Stimulated activated CD4-positive, alpha-beta T cell treated with anti-CD3 and anti-CD28 coated beads, Interleukin-4, amount 100 ng/mL, for 24 hours (primary cell): ENCODE measurements at regions not wholly inside any gene's neighbourhood (a gene's known extent, or its start where the extent isn't known, plus 50 kb on each side); places are given as distances from the start of the nearest gene placed in this dataset.
A peak's percentile ranks its signal among the peaks of the same experiment; 100 is the strongest.
"Not testable (repeated sequence)": the region's sequence is repeated elsewhere in the genome, so short reads cannot be mapped to it uniquely, and the experiment has no call there.

Source experiments
- DNase-seq: peaks from one replicate; pipeline ENCODE4 v3.0.0-alpha.2; 2020

DNA sequence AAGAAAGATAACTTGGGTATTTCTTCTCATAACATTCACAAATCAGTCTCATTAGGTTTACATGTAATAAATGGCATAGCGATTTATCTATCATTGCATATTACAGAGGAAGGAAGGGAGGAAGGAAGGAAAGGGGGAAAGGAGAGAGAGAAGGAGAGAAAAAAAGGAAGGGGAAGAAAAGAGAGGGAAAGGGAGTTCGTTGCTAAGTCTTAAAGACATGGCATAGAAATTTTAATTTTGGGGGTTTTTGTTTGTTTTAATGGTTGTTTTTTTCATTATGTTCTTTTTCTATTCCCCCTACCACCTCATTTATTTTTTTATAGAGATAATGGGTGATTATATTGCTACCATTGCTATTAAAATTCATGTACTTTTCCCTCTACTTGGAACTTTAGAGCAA, 604.3 kb downstream of the IPMK start:
- no peak for DNase-seq

DNA sequence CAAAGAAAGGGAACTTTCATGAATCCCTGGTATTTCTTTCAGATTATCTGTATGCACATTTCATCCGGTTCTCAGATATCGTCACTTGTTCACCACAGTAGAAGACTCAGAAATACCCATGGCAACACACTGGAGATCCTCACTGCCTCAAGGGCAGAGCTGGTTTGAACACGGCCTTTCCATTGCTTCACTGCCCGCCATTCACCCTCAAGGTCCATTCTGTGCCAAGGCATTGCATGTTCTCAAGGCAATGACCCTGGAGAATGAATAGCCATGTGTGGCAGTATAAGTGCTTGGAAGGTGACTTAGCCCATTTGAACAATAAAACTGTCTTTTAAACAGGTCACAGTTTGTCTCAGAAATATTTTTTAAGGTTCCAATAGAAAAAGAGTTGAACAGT, 606.5 kb downstream of the IPMK start:
- DNase-seq = no peak

DNA sequence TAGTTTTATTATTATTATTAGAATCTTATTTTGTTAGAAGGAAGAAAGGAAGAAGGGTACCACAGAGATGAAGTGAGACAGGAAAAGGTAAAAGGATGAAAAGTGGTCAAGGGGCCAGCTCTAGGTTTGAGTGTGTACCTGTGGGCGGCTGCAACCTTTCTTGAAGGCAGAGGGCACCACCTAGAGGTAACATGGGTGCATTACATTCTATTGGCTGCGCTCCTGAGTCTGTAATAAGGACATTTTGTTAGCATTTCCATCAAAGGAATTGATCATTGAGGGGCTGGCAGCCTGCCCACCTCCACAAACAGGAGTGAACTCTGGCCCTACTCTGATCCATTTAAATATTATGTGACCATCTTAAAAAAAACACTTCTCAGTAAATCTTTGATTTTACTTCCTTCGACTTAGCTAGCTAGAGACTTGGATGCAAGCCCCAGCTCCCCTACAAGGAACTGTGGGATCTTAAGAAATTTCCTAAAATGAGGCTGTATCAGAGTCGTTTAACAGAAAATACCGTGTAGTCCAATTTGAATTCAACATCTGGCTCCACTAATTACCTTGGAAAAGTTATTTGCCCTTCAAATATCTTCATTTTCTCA, 610.4 kb downstream of the IPMK start:
- DNase-seq = peak; percentile 4

DNA sequence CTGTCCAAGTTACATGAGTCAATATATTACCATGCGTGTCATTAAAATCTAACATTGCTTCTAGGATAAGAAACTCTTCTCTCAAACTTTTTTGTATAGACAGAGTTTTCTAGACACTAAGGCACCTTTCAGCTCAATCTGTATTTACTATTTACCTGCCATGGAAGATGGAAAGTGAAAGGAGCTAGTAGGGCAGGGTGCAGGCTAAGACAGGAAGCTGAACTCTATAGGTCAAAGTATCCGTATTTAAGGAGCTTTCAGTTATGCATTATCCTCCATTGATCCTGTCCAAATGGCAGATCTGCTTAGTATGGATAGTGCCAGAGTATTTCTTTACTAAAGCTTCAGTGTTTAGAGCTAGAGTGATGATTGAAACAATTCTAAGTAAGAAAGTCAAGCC, 612.8 kb downstream of the IPMK start:
- DNase-seq = no peak

DNA sequence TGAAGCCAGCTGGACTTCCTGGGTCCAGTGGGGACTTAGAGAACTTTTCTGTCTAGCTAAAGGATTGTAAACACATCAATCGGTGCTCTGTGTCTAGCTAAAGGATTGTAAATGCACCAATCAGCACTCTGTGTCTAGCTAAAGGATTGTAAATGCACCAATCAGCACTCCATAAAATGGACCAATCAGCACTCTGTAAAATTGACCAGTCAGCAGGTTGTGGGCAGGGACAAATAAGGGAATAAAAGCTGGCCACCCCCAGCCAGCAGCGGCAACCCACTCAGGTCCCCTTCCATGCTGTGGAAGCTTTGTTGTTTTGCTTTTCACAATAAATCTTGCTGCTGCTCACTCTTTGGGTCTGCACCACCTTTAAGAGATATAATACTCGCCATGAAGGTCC, 622.6 kb downstream of the IPMK start:
- not testable (repeated sequence) for DNase-seq

DNA sequence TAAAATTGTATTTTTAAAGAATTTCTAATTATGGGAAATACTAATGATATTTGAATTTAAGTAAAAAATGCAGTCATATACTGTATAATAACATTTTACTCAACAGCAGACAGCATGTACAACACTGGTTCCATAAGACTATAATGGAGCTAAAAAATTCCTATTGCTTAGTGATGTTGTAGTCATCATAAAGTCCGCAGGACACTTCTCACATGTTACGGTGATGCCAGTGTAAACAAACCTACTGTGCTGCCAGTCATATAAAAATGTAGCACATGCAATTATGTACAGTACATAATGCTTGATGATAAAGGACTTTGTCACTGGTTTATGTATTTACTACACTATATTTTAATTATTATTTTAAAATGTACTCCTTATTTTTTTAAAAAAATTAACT, 629.3 kb downstream of the IPMK start:
- DNase-seq = no peak

DNA sequence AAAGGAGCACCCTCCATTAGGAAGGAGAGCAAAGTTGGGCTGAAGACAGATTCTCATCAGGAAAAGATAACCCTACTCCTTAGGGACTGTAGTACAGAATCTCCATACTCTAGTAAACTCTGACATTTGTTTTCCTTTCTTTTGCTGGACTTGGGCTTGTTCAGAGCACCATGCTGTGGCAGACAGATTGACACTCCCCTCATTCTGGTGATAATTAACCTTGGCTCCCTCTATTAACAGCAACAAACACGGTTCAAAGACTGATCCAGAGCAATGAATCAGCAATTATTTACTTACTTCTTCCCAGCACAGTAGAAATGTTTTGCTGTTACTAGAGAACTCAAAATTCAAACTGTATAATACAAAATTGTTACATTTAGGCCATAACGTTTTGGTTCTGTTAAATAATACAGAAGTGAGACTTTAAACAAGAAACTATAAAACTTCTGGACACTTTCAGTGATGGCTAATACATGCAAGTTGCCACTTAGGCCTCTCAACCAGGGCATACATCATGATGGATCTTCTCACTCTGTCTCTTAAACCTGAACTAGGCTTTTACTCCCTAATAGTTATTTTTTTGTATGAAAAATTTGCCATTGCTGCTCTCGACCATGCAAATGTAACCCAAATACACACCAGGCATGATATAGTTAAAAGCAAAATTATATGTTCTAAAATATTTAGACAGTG, 639.0 kb downstream of the IPMK start:
- no peak for DNase-seq

DNA sequence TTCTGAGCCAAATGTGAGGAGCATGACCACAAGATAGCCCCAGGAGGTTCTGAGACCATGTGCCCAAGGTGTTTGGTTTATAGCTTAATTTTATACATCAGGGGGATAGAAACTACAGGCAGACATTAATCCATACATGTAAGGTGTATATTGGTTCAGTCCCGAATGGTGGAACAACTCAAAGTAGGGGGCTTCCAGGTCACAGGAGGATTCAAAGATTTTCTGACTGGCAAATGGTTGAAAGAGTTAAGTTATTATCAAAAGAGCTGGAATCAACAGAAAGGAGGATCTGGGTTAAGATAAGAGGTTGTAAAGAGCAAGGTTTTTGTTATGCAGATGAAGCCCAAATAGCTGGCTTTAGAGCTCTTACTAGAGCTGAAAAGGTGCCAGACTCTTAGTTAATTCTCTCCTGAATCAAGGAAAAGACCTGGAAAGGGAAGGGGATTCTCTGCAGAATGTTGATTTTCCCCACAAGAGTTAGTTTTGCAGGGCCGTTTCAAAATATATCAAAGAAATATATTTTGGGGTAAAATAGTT, 640.0 kb downstream of the IPMK start:
- no peak for DNase-seq

DNA sequence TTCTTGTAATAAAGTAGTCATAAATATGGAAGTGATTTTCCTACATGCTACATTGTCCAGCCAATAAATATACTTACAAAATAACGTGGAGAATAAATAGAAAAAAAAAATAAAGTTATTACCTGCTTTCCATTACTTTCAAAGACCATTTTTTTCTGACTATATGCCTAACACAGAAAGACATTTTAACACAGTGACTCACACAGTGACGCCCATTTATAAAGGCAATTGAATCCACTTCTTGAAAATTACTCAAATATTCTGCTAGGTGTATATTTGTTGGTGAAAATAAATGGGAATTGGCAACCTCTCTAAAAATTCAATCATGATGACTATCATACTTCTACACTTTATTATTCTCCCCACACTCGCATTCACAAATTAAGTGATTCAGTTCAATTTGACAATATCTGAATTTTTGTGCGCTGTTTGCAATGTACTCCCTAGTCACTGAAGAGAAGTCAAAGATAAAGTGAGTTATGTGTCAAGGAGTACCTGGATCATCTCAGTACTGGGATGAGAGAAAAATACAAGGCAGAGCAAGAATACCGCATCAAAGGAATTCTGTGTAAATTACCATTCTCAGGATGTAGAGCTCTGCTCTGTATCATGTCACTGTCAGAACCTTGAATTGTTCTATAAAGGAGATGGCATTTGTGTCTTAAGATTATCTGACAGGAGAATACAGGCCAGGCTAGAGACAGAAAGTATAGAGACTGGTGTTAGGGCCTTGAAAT, 642.7 kb downstream of the IPMK start:
- DNase-seq = no peak

DNA sequence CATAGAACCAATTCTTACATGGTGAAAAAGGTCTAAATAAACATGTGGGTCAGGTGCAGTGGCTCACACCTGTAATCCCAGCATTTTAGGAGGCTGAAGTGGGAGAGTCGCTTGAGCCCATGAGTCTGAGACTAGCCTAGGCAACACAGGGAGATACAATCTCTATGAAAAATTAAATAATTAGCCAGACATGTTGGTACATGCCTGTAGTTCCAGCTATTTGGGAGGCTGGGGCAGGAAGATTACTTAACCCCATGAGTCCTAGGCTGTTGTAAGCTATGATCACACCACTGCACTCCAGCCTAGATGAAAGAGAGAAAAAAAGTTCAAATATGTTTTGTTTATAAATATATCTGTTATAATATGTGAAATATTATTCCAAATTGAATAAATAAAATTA, 643.6 kb downstream of the IPMK start:
- DNase-seq = no peak

DNA sequence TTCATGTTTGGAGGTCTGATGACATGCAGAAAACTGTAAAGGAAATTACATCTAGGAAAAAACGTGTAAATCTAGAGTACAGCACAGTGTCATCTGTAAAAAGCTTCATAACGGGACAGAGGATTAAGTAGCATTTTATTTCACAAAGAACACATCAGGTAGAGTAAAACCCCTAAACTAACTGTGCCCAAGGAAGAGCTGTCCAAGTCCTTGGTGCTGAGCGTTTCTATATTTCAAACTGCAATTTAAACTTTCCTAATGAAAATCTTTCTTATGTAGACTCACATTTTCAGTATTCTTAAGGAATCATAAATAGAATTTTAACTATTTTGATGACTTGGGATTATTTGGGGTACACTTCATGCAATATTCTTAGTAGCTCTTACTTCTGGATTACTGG, 646.2 kb downstream of the IPMK start:
- DNase-seq = no peak

DNA sequence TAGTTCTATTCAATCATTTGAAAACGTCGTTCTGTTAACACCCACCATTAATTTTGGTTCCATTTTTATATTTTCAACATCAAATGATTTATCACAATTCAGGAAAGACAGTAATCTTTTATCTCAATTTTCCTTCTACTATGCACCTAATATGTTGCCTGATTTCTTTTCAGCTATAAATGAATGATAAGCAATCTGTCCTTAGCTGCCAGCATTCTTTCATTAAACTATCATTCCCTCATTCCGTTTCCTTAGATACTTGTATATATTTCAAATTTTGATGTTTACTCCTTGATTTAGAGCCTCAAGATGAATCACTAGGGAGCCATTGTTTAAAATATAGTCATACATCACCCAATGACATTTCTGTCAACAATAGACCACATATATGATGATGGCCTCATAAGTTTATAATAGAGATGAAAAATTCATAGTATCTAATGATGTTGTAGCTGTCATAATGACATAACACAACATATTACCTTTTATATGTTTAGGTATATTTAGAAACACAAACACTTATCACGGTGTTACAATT, 661.7 kb downstream of the IPMK start:
- DNase-seq = no peak

DNA sequence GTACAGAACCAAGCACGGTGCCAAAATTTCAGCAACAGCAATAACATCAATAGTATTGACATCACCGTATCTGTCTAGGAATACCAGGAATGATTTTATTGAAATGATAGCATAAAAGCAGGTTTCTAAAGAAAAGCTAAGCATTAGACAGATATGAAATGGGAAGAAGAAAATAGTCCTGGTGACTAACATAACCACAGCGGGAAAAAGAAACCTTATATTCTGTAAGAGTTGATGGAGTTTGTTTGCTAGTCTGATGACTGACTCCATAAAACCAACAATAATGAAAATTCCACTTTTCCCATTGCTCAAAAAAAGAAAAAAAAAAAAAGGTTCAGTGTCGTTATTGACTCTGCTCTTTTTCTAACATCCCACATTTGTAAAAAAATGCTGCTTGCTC, 668.3 kb downstream of the IPMK start:
- DNase-seq = no peak

DNA sequence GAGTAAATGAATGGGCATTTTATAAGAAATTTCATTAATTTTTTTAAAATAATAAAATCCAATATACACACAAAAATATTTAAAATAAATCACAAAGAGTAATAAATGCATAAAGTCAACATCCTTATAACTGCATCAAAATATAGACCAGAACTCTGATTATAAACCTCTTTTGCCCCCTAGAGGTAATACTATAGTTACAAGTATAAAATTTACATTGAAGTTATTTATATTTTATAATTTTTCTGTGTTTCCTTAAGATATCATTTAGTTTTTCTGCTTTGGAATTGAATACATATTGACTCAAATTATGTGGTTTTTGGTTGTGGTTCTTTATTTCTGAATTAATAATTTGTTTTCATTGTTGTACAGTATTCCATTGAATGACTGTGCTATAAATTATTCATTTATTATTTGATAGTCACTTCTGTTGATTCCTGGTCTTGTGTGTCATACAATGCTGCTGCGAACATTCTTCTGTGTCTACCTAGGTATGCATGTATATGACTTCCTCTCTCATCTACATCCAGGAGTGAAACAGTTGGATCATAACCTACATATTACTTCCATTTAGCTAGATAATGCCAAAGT, 673.6 kb downstream of the IPMK start:
- no peak for DNase-seq

DNA sequence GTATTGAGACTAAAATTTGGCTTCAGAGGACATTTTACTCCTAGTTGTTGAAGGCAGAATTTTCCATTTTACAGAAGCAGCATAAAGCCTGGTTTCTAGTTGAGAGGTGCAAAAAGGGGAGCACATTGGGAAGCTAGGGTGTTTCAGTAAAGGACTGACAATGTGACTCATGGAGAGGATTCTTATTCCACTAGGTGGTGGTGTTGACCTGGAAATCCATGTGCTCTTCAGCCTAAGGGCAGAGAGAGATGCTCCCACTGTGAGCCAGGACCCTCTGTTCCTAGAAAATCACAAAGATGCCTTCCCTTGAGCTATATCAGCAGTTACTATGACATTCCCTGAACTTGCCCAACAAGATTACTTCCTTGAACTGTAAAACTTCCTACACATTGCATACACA, 687.8 kb downstream of the IPMK start:
- DNase-seq = no peak

DNA sequence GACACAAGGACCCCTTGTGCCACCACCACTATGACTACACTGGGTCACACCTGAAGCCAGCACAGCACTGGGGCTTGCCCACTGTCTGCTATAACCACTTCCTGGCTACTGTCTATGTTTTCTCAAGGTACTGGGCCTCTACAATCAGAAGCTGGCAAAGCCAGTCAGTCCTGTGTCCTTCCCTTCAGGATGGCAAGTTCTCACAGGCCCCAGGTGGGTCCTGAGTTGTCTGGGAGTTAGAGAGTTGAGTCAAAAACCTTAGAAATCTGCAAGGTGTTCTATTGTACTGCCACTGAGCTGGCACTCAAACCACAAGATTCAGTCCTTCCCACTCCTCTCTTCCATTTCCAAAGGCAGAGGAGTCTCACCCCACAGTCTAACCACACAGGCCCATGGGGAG, 705.5 kb downstream of the IPMK start:
- DNase-seq = no peak

DNA sequence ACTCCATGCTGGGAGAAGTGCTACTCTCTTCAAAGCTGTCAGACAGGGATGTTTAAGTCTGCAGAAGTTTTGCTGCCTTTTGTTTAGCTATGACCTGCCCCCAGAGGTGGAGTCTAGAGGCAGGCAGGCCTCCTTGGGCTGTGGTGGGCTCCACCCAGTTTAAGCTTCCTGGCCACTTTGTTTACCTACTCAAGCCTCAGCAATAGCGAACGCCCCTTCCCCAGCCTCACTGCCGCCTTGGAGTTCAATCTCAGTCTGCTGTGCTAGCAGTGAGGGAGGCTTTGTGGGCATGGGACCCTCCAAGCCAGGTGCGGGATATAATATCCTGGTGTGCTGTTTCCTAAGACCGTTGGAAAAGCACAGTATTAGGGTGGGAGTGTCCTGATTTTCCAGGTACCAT, 715.9 kb downstream of the IPMK start:
- not testable (repeated sequence) for DNase-seq

DNA sequence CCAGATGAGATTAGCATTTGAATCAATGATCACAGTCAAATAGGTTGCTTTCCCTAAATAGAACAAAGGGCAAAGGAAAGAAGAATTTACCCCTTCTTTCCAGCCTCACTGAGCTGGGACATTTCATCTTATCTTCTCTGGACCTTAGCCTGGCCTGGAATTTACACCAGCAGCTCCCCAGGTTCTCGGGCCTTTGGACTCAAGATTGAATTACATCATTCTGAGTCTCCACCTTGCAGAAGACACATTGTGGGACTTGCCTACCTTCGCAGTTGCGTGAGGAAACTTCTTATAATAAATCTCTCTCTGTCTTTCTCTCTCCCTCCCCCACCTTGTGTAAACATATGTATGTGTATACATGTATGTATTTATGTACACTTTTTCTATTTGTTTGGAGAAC, 732.4 kb downstream of the IPMK start:
- no peak for DNase-seq

DNA sequence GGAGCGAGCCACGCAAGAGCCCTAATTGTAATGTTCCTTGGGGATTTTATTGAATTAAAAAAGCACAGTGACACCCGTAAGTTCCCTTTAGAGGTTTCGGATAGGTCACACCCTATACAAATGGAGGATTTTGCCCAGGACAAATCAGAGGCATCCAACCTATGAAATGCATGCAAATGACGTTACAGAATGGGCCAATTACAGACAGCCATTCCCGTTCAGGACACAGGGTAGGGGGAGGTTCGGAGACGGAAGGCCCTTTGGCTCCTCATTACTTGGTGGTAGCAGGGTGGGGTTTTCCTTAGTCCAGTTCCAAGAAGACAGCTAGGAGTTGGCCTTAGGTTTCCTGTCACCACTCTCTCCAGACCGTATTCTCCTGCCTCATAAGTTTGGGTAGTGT, 754.1 kb downstream of the IPMK start:
- DNase-seq = no peak

DNA sequence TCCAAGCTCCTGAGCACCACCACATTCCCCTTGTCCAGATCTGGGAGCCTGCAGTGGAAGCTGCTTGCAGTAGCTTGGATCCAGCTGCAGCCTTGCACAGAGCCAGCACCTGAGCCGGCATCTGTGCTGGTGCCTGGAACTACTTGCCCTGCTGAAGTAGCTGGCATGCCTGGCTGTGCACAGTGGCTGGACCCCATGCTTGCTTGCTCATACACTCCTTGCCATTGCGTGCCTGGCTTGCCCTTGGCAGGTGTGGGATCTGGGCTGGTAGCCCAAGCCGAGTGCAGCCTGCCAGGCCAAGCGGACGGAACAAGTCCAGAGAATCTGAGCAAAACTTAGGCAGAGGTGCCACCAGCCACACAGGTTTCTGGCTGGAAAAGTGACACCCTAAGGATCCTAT, 759.9 kb downstream of the IPMK start:
- DNase-seq = no peak

DNA sequence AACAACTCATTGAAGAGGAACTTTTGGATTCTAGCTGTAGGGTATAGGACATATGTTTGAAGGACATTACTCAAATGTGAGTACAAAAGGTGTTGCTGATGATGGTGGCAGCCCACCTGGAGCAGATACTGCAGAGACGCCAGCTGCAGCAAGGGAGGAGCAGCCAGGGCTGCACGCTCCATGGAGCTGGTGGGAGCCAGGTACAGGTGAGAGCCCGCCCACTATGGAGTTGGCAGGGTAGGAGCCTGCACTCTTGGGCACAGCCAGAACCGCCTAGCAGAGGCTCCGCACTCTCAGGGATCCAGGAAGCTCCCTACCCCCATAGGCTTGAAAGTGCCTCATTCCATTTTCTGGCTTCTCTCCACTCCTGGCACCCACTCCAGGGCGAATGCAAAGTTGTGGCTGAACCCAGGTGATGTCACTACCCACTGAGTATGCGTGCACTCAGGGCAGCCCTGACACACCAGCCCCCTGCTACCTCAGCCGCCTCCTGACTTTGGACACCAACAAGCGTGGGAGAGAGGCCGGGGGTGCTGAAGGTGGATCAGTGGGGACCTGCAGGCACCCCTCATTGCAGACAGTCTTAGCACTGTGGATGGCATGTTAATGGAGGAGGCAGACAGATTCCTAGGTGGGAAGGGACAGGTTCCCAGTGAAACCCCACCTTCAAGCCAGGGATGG, 761.1 kb downstream of the IPMK start:
- DNase-seq = no peak

DNA sequence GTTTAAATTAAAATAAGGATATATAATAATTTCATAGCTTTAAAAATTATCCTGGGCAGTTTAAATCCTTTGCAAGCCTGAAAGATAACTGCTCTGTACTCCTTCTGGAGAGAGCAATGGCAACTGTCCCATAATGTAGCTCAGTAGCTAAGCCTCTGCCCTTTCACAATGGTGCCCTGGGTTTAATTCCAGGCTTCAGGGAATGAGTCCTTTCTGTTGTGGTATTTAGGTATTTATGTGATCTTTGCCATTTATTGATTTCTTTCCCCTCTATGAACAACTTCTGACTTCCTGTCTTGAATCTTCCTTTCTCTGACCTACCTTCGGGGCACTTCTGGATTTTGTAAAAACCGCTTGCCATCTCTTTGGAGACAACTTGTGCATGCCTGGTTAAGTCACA, 773.2 kb downstream of the IPMK start:
- DNase-seq = no peak

DNA sequence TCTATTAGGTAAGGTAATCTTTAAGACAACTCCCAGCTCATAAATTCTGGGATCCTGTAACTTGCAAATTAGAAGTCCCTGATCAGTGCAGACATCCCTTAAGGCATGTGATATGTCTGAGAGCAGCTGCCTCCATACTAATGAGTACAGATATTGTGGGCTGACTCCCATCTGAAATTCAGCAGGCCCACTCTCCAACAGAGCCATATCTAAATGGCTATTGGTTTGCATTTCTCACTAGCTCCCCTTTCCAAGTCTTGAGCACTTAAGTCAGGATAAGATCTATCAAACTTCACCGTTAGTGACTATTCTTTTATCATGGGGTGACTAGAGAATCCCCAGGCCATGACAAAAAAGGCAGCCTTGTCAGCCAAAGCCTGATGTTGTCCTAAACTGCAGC, 785.4 kb downstream of the IPMK start:
- no peak for DNase-seq
